Fibroblast of mammary gland (primary cell): ENCODE measurements at regions not wholly inside any gene's neighbourhood (a gene's known extent, or its start where the extent isn't known, plus 50 kb on each side); places are given as distances from the start of the nearest gene placed in this dataset.
"Not testable (repeated sequence)": the region's sequence is repeated elsewhere in the genome, so short reads cannot be mapped to it uniquely, and the experiment has no call there.

Experiments
- DNase-seq: peaks from one replicate; pipeline ENCODE4 v3.0.0-alpha.2; 2010; ENCODE audit warnings: low read depth
- H3K4me3 ChIP-seq: 2 replicates; pipeline ENCODE4 v1.5.1; 2011; ENCODE audit warnings: low read depth, mild to moderate bottlenecking, low read length, moderate library complexity; ENCODE audit not compliant: control insufficient read depth
- TF ChIP-seq, protein P1 (sequence below): conservative IDR thresholded peaks from 2 replicates; pipeline ENCODE4 v1.5.1; 2011; ENCODE audit warnings: low read depth, low read length, inconsistent platforms; ENCODE audit not compliant: control insufficient read depth, insufficient read depth

DNA sequence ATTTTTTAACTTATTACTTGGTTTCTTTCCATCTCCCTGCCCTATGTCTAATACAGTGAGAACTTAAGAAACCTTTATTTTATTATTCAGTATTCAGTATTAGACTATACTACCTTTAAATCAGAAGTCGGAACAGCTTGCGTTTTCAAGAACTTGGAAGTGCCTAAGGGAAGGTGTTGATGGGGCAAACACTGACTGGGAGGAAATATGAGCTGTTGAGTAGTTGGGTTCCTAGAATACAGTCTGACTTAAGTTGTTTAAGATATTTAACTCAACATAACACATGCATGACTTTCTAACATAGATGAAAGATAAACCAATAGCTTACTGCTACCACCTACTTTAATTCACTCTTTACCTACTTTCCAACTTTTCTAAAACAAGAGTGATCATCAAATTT lies 1048.1 kb downstream of the ROBO2 start:
- TF ChIP-seq, protein P1, sequence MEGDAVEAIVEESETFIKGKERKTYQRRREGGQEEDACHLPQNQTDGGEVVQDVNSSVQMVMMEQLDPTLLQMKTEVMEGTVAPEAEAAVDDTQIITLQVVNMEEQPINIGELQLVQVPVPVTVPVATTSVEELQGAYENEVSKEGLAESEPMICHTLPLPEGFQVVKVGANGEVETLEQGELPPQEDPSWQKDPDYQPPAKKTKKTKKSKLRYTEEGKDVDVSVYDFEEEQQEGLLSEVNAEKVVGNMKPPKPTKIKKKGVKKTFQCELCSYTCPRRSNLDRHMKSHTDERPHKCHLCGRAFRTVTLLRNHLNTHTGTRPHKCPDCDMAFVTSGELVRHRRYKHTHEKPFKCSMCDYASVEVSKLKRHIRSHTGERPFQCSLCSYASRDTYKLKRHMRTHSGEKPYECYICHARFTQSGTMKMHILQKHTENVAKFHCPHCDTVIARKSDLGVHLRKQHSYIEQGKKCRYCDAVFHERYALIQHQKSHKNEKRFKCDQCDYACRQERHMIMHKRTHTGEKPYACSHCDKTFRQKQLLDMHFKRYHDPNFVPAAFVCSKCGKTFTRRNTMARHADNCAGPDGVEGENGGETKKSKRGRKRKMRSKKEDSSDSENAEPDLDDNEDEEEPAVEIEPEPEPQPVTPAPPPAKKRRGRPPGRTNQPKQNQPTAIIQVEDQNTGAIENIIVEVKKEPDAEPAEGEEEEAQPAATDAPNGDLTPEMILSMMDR: no peak
- no peak overlapping the region for H3K4me3 ChIP-seq
- no peak for DNase-seq

DNA sequence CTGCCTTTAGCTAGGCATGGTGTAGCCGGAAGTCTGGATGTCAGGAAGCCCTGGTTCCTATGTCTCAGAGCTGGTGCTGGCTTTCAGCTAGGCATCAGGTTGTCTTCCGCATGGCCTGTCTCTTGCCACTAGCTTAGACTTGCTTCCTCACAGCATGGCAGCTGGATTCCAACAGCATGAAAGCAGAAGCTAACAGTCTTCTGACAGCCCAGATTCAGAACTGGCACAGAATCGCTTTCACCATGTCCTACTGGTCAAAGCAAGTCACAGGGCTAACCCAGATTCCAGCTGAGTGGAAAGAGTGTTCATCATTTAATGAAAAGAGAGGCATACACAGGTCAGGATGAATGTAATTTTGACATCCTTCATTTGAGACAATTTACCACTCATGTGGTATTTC lies 1050.5 kb downstream of the ROBO2 start:
- no peak for DNase-seq
- H3K4me3 ChIP-seq: no peak overlapping the region
- TF ChIP-seq, protein P1: no peak

DNA sequence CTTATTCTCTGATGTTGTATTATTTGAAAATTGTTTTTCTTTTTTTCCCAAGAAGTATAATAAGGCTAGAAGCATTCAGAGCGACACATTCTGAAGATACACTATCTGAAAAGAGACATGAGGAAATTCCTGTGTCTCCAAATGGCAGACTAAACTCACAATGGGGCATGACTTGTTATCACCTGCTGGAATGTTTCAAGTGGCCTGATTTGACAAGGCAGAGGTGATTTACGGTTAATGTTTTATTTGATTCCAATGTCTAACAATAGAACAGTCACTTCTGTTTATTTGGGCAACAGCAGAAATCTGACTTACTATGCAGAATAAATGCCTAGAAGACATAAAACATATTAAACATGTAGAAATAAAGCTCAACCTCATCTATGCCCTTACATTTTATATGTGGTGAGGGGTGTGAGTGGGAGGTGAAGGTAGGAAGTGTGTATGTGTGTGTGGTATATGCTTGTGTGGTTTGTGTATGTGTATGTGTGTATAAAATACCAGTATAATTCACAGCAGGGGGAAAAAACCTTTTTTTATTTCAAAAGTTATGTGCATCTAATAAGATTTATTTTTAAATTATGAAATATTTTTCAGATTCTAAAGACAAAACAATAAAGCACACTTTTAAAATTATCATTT lies 1051.7 kb downstream of the ROBO2 start:
- TF ChIP-seq, protein P1: no peak
- no peak overlapping the region for H3K4me3 ChIP-seq
- DNase-seq: no peak

- H3K4me3 ChIP-seq: not testable (repeated sequence)
- DNase-seq: peak; percentile 33
Measured at GRCh38 chr3:78092574-78092973, 1052.7 kb downstream of the ROBO2 start.

DNA sequence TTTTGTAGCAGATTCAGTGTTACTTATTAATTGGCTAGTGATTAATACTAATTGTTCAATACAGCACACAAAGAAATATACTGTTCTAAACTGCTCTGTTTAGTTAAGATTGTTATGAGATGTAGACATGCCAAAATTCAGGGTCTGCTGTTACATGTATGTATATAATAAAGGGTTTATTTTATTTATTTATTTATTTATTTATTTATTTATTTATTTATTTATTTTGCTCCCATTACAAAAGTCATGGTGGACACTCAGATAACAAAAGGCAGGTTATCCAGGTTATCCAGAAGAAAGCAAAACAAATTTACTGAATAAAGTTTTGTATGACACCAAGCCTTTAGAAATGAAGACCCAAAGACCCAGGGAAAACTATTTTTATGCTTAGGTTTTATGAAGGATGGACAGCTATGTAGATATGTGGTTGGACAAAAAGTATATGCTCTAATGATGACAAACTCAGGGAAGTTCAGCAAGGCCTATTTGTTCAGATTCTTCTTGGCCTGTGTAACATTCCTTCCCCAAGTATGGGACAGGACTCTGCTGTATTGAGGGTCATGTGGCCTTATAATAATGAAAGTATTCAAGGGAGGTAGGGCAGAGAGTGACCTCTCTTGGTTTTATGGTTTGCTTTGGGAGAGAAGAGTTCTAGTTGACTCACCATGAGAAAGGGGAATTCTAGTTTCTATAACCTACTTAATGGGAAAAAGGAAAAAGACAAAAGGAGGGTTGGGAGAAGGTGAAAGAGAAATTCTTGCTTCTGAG lies 1056.8 kb downstream of the ROBO2 start:
- no peak overlapping the region for H3K4me3 ChIP-seq
- TF ChIP-seq, protein P1: no peak
- no peak for DNase-seq

GRCh38 chr3:78098367-78098766 lies 1058.5 kb downstream of the ROBO2 start:
- TF ChIP-seq, protein P1: no peak
- DNase-seq: no peak
- no peak overlapping the region for H3K4me3 ChIP-seq

GRCh38 chr3:78101384-78101783 lies 1061.5 kb downstream of the ROBO2 start:
- no peak overlapping the region for H3K4me3 ChIP-seq
- TF ChIP-seq, protein P1: no peak
- peak; percentile 47 for DNase-seq

- DNase-seq: not testable (repeated sequence)
Measured at GRCh38 chr3:78108269-78108961, 1068.5 kb downstream of the ROBO2 start.

More at GRCh38 chr3:78108269-78108961, 1068.5 kb downstream of the ROBO2 start:
- not testable (repeated sequence) for H3K4me3 ChIP-seq
